ENCODE measurements at regions not wholly inside any gene's neighbourhood (a gene's known extent, or its start where the extent isn't known, plus 50 kb on each side); places are given as distances from the start of the nearest gene placed in this dataset.

DNA sequence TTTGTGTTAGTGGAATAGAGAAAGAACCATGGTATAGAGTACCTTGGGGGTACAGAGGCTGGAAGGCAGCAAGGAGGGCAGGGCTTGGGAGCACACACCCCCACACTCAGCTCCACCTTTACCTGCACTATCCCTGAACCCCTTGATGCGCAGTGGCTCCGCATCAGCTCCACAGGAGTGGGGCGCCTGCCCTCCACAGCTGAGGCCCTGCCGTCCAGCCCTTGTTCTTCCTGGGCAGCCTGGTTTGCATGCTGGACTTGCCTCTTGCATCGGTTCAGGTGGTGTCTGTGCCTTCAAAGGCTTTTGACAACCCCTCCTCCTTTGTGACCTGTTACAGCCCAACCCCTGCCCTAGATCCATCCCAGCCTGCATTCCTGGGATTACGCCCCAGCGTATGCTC is 52.6 kb upstream of the ZNF32 start:
- intact Hi-C loops (cut with DNase I) = no loop called here
- 98 to 99% methylated on average over 7 of the region's 7 CpGs for WGBS, 2 donors
- no peak overlapping the region for H3K27ac ChIP-seq
- TF ChIP-seq, protein P1, sequence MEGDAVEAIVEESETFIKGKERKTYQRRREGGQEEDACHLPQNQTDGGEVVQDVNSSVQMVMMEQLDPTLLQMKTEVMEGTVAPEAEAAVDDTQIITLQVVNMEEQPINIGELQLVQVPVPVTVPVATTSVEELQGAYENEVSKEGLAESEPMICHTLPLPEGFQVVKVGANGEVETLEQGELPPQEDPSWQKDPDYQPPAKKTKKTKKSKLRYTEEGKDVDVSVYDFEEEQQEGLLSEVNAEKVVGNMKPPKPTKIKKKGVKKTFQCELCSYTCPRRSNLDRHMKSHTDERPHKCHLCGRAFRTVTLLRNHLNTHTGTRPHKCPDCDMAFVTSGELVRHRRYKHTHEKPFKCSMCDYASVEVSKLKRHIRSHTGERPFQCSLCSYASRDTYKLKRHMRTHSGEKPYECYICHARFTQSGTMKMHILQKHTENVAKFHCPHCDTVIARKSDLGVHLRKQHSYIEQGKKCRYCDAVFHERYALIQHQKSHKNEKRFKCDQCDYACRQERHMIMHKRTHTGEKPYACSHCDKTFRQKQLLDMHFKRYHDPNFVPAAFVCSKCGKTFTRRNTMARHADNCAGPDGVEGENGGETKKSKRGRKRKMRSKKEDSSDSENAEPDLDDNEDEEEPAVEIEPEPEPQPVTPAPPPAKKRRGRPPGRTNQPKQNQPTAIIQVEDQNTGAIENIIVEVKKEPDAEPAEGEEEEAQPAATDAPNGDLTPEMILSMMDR (IDR thresholded peaks at IDR 0.05) = no peak
- no peak overlapping the region for H3K4me3 ChIP-seq
- no peaks in the 10 kb centered on the region for H3K9me3 ChIP-seq
- H3K4me1 ChIP-seq = peaks cover 10 to 80% (median 49%) of the 10 kb centered on the region in 9 donors
- no peaks in the 10 kb centered on the region for H3K36me3 ChIP-seq
- H3K27me3 ChIP-seq = no peaks in the 10 kb centered on the region
- DNase-seq (no peak), ATAC-seq (no peak)

DNA sequence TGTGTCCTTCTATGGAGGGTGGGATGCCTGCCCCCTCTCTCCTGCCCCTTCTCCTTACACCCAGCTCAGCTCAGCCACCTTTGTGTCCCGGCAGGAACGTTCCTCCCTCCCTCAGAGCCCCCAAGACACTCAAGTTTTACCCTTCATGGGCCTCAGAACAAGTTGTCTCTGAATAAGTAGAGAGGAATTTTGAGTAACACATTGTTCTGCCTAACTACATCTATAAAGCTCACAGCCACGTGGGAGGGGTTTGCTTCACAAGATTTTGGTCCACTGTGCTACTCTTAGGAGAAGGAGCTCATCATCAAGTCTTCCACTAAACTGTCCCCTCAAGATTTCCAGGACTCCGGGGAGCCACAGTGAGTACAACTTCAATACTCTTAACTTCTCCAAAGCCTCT is 51.6 kb upstream of the ZNF32 start:
- TF ChIP-seq, protein P1 (IDR thresholded peaks at IDR 0.05) = no peak
- Histone ChIP-seq H3K9me3 (no peaks in the 10 kb centered on the region), H3K27ac (peak overlapping the region in 1 of 10 donors; percentile 15), H3K4me1 (peaks cover 10 to 79% (median 41%) of the 10 kb centered on the region in 9 donors), H3K4me3 (no peak overlapping the region), H3K27me3 (no peaks in the 10 kb centered on the region), H3K36me3 (no peaks in the 10 kb centered on the region)
- WGBS, 2 donors = 72 to 88% methylated on average over 4 of the region's 4 CpGs
- ATAC-seq = no peak
- intact Hi-C loops (cut with DNase I) = no loop called here
- DNase-seq = no peak

- Histone ChIP-seq H3K4me1 (peaks cover 10 to 74% (median 41%) of the 10 kb centered on the region in 9 donors), H3K27me3 (no peaks in the 10 kb centered on the region), H3K4me3 (no peak overlapping the region), H3K36me3 (no peaks in the 10 kb centered on the region), H3K9me3 (no peaks in the 10 kb centered on the region), H3K27ac (peak overlapping the region in 1 of 10 donors; percentile 15)
- intact Hi-C loops (cut with DNase I) = loop anchor here in 6 of 10 donors (5.0 to 10.0 kb wide), 9 partner anchors 53 to 345 kb away; no protein-coding TSS in a partner anchor
- ATAC-seq = no peak
- TF ChIP-seq, protein P1 (IDR thresholded peaks at IDR 0.05) = no peak
- WGBS, 2 donors = 95 to 100% methylated on average over 2 of the region's 2 CpGs
- no peak for DNase-seq
These were observed 50.8 kb upstream of the ZNF32 start for GRCh38 chr10:43699516-43699915.

Data from heart right ventricle (tissue), 16 donors.